Bronchial epithelial cell (primary cell): ENCODE measurements at regions not wholly inside any gene's neighbourhood (a gene's known extent, or its start where the extent isn't known, plus 50 kb on each side); places are given as distances from the start of the nearest gene placed in this dataset.

Experiments
- DNase-seq: peaks from one replicate; pipeline ENCODE4 v3.0.0-alpha.2; 2010; ENCODE audit warnings: low read depth
- FAIRE-seq: peaks from 2 replicates; lab custom pipeline; 2011; peaks lifted over from hg19 to GRCh38; lab: Jason Lieb, UNC
- H3K27me3 ChIP-seq: 2 replicates; pipeline ENCODE4 v1.5.1; 2011; ENCODE audit warnings: low read length; ENCODE audit not compliant: control insufficient read depth, insufficient read depth
- H3K36me3 ChIP-seq: 2 replicates; pipeline ENCODE4 v1.5.1; 2011; ENCODE audit warnings: low read length; ENCODE audit not compliant: control insufficient read depth, insufficient read depth
- H3K4me3 ChIP-seq: 2 replicates; pipeline ENCODE4 v1.5.1; 2011; ENCODE audit warnings: mild to moderate bottlenecking, low read depth, low read length, control low read depth
- CTCF ChIP-seq: IDR thresholded peaks from 2 replicates; pipeline ENCODE4 v1.5.1; 2011; ENCODE audit warnings: mild to moderate bottlenecking, moderate library complexity, low read length, control low read depth, inconsistent platforms; ENCODE audit not compliant: insufficient read depth, severe bottlenecking

GRCh38 chr12:115017346-115017745 lies 333.4 kb upstream of the TBX3 start:
- no peak for TF ChIP-seq CTCF
- FAIRE-seq, result no peak
- H3K36me3 ChIP-seq, result no peaks in the 10 kb centered on the region
- H3K4me3 ChIP-seq, result no peak overlapping the region
- H3K27me3 ChIP-seq, result no peaks in the 10 kb centered on the region
- DNase-seq, result no peak

GRCh38 chr12:115013236-115013981 lies 329.4 kb upstream of the TBX3 start:
- DNase-seq (no peak), FAIRE-seq (no peak)
- no peaks in the 10 kb centered on the region for H3K36me3 ChIP-seq
- H3K27me3 ChIP-seq, result no peaks in the 10 kb centered on the region
- TF ChIP-seq CTCF, result no peak
- H3K4me3 ChIP-seq, result no peak overlapping the region

- Histone ChIP-seq H3K4me3 (no peak overlapping the region), H3K27me3 (no peaks in the 10 kb centered on the region), H3K36me3 (no peaks in the 10 kb centered on the region)
- no peak for TF ChIP-seq CTCF
- FAIRE-seq (no peak), DNase-seq (no peak)
Measured at GRCh38 chr12:115012861-115013235, 328.9 kb upstream of the TBX3 start.

GRCh38 chr12:115011703-115012102 lies 327.7 kb upstream of the TBX3 start:
- Histone ChIP-seq H3K27me3 (no peaks in the 10 kb centered on the region), H3K4me3 (no peak overlapping the region), H3K36me3 (no peaks in the 10 kb centered on the region)
- FAIRE-seq (no peak), DNase-seq (no peak)
- TF ChIP-seq CTCF, result no peak

- Histone ChIP-seq H3K36me3 (no peaks in the 10 kb centered on the region), H3K4me3 (no peak overlapping the region), H3K27me3 (no peaks in the 10 kb centered on the region)
- no peak for TF ChIP-seq CTCF
- FAIRE-seq, result no peak
- DNase-seq, result peak; percentile 5
Measured at GRCh38 chr12:115010324-115010995, 326.5 kb upstream of the TBX3 start.
